SK-N-SH treated with all-trans-retinoic acid at 6 μM for 48 hours (cell line): ENCODE measurements at regions not wholly inside any gene's neighbourhood (a gene's known extent, or its start where the extent isn't known, plus 50 kb on each side); places are given as distances from the start of the nearest gene placed in this dataset.

Experiments used
- ISL1 ChIP-seq: fragments of 250-450 bp; sonication (Bioruptor Pico); IDR thresholded peaks from 2 replicates; pipeline ENCODE4 v2.1.2; 2022; ENCODE audit warnings: mild to moderate bottlenecking, moderate library complexity
- ZC3H10 ChIP-seq: fragments of 250-450 bp; sonication (Bioruptor Pico); IDR thresholded peaks from 2 replicates; pipeline ENCODE4 v1.5.1; 2021; ENCODE audit warnings: mild to moderate bottlenecking, moderate library complexity
- ZFP3 ChIP-seq: fragments of 250-450 bp; sonication (Bioruptor Pico); IDR thresholded peaks from 2 replicates; pipeline ENCODE4 v1.5.0; 2020; ENCODE audit warnings: mild to moderate bottlenecking, moderate library complexity
- ZNF565 ChIP-seq: fragments of 450-650 bp; formaldehyde crosslinking; conservative IDR thresholded peaks from 2 replicates; pipeline ENCODE4 v1.5.0; 2020; ENCODE audit warnings: low read depth, mild to moderate bottlenecking, moderate library complexity

DNA sequence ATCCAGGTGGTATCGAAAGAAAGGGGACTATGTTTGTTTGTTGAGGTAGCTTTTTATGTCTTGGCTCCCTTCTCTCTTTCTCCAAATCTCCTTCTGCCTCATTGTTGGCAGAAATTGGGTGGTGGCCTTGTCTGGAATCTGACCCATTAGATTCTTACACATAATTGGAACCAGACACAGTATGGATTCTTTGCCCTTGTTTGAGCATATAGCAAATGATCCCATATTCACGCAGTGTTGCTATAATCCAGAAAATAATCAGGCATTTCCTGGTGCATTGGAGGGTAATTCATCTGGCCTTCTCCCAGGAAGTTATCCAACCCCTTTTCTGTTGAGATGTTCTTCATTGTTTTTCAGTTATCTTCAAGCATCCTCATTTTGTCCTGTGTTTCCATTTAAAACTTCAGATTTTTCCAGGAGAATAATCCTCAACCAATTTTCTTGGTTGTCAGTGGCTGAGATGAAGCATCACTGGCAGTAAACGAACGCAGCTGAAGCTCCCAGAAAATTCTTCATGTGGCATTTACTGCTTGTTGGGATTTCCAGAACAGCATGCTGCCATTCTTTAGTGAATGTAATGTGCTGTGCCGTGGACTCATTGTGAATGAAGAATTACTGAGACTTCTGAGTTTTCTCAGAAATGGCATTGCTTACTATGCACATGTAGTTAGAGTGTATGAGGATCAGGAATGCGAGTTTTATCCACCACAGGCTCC, 70.5 kb upstream of the NTRK2 start:
- TF ChIP-seq ZC3H10 (no peak), ISL1 (CRISPR knock-in tag) (no peak), ZNF565 (no peak), ZFP3 (CRISPR knock-in tag) (no peak)
